NCI-H2196 (cell line): ENCODE measurements at regions not wholly inside any gene's neighbourhood (a gene's known extent, or its start where the extent isn't known, plus 50 kb on each side); places are given as distances from the start of the nearest gene placed in this dataset.

Source experiments
- DNase-seq: peaks from one replicate; lab custom pipeline; 2025; ENCODE audit not compliant: unreplicated experiment; lab: John Stamatoyannopoulos, UW

GRCh38 chr7:25391961-25392587, 163.8 kb upstream of the NPVF start:
- DNase-seq = no peak

GRCh38 chr7:25392588-25393338, 164.5 kb upstream of the NPVF start:
- DNase-seq = no peak

GRCh38 chr7:25395976-25396375, 167.7 kb upstream of the NPVF start:
- no peak for DNase-seq

- DNase-seq = no peak
Measured at GRCh38 chr7:25396668-25397067, 168.4 kb upstream of the NPVF start.

GRCh38 chr7:25398418-25398817, 170.1 kb upstream of the NPVF start:
- no peak for DNase-seq

- DNase-seq = no peak
Measured at GRCh38 chr7:25399000-25399750, 170.9 kb upstream of the NPVF start.

GRCh38 chr7:25402532-25402931, 174.2 kb upstream of the NPVF start:
- no peak for DNase-seq

GRCh38 chr7:25405736-25406135, 177.4 kb upstream of the NPVF start:
- no peak for DNase-seq

- no peak for DNase-seq
Measured at GRCh38 chr7:25407053-25407452, 178.8 kb upstream of the NPVF start.

- no peak for DNase-seq
Measured at GRCh38 chr7:25408012-25408687, 179.9 kb upstream of the NPVF start.

GRCh38 chr7:25408876-25409275, 180.6 kb upstream of the NPVF start:
- DNase-seq = no peak

- no peak for DNase-seq
Measured at GRCh38 chr7:25409897-25410636, 181.8 kb upstream of the NPVF start.

GRCh38 chr7:25420771-25421170, 192.5 kb upstream of the NPVF start:
- DNase-seq = no peak

- no peak for DNase-seq
Measured at GRCh38 chr7:25424113-25424512, 195.8 kb upstream of the NPVF start.

- DNase-seq = no peak
Measured at GRCh38 chr7:25424855-25425254, 196.6 kb upstream of the NPVF start.

- no peak for DNase-seq
Measured at GRCh38 chr7:25427721-25428120, 199.4 kb upstream of the NPVF start.

GRCh38 chr7:25429731-25430130, 201.4 kb upstream of the NPVF start:
- no peak for DNase-seq

- no peak for DNase-seq
Measured at GRCh38 chr7:25430200-25430931, 202.1 kb upstream of the NPVF start.

- no peak for DNase-seq
Measured at GRCh38 chr7:25431956-25432450, 203.7 kb upstream of the NPVF start.

- no peak for DNase-seq
Measured at GRCh38 chr7:25432807-25433206, 204.5 kb upstream of the NPVF start.
